ENCODE measurements at regions not wholly inside any gene's neighbourhood (a gene's known extent, or its start where the extent isn't known, plus 50 kb on each side); places are given as distances from the start of the nearest gene placed in this dataset.
"Not testable (repeated sequence)": the region's sequence is repeated elsewhere in the genome, so short reads cannot be mapped to it uniquely, and the experiment has no call there.

DNA sequence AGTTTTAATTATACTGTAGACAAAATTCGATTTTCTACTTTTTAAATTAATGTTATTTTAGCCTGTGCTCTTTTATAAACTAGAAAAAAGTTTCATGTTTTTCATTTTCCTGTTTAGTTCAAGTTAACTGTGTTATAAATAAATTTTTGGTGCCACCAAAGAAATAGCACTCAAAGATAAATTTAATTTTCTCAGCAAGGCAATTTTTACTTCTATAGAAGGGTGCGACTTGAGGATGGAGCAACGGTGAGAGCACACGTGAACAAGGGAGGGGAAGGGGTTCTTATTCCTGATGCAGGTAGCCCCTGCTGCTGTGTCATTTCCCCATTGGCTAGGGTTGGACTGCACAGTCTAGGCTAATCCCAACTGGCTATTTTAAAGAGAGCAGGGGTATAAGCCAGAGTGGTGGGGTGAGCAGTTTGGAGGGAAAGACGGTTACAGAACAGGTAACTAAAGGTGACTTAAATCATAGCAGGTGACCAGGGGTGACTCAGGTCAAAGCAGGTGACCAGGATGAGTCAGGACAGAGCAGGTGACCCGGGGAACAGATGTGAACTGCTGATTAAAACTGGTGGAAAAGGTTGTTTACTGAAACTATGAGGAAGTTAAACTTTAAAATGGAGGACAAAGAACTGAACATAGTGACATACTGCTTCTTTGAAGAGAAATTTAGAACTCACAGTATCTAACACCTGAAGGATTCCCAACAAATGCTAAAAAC, 104.6 kb upstream of the GPBP1 start:
- no peak for DNase-seq (ENCODE audit: low spot score)

DNA sequence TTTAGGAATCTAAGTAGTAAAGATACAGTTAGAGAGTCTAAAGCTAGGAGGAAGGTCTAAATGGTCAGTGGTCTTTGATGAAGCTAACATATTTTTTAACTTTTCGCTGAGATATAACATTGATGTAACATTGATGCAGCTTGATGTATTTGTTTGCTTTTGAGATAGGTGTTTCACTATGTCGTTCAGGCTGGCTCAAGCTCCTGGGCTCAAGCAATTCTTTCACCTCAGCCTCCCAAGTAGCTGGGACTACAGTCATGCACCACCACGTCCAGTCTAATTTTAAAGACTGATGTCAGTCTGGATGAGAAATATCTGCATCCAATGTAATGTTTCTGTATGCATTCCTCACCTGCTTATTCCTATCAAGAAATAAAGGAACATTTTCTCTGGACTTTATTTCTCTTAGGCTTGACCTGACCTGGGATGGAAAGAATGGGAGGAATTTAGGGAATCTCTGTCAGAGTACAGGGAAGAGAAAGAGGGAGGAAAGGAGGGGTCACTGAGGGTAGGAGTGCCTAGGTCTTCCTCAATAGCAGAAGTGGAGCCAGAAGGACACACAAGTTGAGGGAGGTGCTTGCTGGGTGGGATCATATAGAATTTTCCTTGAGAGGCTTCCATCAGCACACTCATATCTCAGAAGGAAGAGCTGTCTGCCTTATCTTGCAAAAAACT, 101.5 kb upstream of the GPBP1 start:
- peak; percentile 50 for DNase-seq (ENCODE audit: low spot score)

DNA sequence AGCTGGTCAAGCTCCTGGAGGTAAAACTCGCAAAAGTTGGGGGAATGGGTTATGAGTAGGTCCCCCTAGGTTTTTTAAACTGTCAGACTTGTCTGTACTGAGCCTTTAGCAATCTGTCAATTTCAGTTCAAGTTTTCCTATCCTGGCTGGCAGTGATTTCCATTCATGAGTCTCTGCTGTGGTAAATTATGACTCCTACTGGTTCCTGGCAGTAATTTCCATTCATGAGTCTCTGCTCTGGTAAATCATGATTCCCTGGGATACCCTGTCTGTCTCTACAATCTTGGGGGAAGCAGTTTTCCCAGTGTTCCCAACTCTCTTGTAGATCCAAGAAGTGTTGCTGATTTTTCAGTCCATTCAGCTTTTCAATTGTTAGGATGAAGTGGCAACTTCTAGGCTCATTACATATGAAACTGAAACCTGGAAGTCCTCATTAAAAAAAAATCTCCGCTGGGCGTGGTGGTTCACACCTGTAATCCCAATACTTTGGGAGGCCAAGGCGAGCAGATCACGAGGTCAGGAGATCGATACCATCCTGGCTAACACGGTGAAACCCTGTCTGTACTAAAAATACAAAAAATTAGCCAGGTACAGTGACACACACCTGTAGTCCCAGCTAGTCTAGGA, 91.3 kb upstream of the GPBP1 start:
- no peak for DNase-seq (ENCODE audit: low spot score)

DNA sequence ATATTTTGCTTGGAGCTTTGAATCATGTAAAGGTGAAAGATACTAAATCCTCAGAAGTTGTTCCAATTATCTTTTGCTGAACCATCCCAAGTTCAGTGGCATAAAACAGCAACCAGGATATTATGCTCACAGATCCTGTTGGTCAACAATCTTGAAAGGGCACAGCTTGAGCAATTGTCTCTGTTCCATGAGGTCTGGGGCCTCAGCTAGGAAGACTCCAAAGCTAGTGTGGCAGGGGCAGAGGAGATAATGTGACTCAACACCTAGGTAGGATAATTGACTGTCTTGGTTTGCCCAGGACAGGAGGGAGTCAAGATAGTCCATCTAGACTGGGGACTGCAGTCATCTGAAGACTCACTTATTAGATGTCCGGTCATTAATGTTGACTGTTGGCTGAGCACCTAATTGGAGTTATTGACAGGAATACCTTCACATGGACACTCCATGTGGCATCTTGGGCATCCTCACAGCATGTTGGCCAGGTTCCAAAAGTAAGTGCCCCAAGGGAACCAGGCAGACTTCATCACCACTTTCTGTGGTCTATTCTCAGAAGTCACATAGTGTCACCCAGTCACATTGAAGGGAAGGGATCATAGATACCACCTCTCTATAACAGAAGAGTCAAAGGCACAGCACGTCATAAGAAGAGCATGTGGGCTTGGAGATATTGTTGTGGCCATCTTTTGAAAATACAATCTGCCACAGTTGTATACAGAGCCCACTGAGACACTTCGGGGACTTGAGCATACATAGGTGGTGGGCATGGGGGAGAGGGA, 88.4 kb upstream of the GPBP1 start:
- DNase-seq (ENCODE audit: low spot score) = no peak

DNA sequence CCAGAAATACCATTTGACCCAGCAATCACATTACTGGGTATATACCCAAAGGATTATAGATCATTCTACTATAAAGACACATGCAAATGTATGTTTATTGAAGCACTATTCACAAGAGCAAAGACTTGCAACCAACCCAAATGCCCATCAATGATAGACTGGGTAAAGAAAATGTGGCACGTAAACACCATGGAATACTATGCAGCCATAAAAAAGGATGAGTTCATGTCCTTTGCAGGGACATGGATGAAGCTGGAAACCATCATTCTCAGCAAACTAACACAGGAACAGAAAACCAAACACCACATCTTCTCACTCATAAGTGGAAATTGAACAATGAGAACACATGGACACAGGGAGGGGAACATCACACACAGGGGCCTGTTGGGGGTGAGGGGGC, 85.9 kb upstream of the GPBP1 start:
- DNase-seq (ENCODE audit: low spot score) = not testable (repeated sequence)

DNA sequence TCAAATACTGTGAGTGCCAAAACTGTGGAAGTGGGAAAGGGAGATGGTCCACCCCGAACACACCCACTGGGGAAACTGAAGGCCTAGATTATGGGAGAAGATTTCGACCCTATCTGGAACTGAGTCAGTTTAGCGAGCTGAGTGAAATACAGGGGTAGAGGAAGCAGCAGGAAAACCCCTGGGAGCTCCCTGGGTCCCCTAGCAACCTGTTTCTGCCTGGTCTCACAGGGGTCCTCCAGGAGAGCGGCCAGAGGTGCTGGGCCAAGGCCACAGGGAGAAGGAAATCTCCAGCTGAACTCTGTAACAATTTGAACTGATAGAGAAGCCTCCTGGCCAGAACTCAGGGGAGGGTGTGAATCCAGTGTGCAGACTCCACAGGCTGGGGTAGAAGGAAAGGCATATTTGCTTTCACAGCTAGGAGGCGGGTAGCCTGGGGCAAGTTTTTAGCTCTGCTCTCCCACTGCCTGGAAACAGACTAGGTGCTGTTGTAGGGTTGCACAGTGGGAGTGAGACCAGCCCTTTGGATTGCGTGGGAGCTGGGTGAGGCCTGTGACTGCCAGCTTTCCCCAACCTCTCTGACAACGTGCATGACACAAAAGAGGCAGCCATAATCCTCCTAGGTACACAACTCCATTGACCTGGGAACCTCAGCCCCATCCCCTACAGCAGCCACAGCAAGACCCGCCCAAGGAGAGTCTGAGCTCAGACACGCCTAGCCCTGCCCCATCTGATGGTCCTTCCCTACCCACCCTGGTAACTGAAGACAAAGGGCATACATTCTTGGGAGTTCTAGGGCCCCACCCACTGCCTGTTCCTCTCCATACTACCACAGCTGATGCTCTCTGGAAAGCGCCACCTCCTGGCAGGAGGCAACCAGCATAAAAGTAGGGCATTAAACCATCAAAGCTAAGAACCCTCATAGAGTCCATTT, 78.8 kb upstream of the GPBP1 start:
- DNase-seq (ENCODE audit: low spot score) = no peak

DNA sequence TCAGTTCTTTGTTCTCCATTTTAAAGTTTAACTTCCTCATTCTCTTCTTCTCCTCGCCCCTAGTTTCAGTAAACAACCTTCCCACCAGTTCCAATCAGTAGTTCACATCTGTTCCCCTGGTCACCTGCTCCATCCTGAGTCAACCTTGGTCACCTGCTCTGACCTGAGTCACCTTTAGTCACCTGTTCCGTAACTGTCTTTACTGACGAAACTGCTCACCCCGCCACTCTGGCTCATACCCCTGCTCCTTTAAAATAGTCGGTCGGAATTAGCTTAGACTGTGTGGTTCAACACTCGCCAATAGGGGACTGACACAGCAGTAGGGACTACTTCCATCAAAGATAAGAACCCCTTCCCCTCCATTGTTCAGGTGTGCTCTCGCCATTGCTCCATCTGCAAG, 76.3 kb upstream of the GPBP1 start:
- DNase-seq (ENCODE audit: low spot score) = no peak

DNA sequence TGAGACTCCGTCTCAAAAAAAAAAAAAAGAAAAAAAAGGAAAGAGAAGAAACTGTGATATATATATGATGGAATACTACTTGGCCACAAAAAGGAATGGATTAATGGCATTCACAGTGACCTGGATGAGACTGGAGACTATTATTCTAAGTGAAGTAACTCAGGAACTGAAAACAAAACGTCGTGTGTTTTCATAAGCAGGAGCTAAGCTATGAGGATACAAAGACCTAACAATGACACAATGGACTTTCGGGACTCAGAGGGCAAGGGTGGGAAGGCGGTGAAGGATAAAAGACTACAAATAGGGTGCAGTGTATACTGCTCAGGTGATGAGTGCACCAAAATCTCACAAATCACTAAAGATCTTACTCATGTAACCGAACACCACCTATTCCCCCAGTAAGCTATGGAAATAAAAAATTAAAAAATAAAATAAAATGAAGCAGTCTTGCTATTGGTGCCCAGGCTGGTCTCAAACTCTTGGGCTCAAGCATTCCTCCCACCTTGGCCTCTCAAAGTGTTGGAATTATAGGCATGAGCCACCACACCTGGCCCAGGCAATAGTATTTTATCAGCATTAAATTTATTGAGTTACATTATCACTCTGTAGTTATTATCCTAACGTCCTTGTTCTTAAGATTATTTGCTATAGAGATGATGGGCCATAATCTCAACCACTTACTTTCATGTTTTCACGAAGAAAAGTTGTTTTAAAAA, 71.5 kb upstream of the GPBP1 start:
- DNase-seq (ENCODE audit: low spot score) = no peak

DNA sequence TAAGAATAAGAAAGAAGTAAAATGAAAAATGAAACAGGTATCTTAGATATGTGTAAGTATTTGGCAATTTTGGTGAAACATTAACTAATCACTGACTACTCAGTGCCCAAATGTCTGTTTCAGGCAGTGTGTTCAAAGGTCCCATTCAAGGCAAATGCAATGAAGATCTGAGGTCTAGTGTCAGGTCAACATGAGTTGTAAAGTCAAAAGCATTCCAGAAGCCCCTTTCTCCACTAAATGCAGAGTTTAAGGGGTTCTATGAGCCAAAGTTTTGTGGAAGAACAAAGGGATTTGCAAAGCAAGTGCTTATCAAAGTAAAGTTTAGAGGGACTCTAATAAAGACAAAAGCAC, 71.0 kb upstream of the GPBP1 start:
- DNase-seq (ENCODE audit: low spot score) = no peak

DNA sequence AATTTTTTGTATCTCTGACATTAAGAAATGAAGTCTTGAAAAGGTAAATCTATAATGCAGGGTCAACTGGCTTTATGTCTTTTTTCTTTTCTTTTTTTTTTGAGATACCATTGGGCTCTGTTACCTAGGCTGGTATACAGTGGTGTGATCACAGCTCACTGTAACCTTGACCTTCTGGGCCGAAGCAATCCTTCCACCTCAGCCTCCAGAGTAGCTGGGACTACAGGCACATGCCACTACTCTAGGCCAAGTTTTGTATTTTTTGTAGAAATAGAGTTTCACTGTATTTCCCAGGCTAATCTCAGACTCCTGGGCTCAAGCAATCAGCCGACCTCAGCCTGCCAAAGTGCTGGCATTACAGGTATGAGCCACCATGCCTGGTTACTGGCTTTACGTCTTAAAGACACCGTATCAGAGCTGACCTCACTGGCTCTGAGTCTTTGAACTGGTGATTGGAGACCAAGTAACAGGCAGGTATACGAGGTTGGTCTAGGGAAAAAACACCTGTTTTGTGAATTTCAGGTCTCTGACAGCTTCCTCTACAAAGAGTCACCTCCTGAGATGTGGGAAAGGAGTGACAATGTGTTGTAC, 70.4 kb upstream of the GPBP1 start:
- no peak for DNase-seq (ENCODE audit: low spot score)

DNA sequence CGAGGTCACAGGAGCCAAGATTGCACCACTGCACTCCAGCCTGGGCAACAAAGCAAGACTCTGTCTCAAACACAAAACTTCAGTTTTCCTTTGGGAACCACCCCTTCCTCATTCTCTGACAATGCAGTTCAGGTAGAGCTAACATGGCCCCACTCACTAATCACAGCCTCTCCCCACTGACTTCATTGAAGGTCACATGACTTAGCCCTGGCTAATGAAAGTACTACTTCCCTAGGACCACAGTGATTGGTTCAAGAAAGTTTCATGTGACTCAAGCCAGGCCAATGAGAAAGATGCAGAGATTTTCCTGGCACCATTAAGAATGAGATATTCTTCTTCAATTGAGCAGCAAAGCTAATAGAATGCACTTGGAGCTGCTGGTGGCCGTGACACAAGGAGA, 67.2 kb upstream of the GPBP1 start:
- DNase-seq (ENCODE audit: low spot score) = no peak

DNA sequence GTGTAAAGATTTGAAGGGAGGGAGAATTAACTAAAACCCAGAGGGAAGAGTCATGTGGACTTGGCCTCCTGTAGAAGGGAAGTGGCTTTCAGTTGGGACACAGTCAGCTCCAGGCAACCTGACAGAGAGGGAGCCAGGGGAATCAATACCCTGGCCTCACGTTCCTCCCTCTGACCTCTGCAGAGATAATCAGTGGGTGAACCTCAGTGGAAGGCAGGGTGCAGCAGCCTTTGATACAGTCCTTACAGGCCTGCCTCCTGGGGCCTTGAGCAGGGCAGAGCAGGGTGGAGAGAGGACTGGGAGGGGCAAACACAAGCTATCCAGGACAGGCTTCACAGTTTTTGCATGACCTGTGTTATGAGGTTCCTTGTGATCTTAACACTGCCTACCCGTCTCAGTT, 61.9 kb upstream of the GPBP1 start:
- no peak for DNase-seq (ENCODE audit: low spot score)

DNA sequence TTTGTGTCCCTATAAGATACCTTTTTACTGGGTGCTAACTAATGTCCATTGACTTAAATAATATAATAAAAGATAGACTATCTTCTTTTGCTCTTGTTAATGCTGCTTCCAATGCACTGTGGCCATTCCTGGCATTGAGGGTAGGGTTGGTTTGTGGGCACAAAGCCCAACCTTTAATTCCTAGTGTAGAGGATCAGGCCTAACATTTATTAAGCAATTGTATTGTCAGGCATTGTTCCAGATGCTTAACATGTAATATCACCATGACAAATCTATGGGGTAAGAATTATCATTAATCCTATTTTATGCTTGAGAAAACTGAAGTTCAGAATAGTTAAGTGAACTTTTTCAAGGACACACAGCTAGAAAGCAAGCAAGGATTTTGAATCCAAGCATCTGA, 60.4 kb upstream of the GPBP1 start:
- DNase-seq (ENCODE audit: low spot score) = no peak

DNA sequence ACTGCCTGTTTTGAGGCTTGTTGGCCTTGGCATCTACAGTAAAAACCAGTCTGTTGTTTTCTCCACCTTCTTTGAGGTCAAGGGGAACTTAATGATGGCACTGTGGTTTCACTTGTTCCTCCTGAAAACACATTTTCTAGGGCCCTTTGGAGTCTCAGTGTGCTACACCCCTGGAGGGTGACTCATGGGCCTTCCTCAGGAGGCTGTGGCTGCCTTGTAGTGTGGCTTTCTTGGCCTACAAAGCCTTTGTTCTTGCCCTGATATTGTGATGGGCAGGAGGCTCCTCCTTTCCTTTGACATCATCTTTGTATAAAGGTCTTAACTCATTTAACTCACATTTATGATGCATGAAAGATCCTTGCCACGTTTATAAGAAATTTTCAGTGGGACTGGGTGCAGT, 56.3 kb upstream of the GPBP1 start:
- DNase-seq (ENCODE audit: low spot score) = no peak

DNA sequence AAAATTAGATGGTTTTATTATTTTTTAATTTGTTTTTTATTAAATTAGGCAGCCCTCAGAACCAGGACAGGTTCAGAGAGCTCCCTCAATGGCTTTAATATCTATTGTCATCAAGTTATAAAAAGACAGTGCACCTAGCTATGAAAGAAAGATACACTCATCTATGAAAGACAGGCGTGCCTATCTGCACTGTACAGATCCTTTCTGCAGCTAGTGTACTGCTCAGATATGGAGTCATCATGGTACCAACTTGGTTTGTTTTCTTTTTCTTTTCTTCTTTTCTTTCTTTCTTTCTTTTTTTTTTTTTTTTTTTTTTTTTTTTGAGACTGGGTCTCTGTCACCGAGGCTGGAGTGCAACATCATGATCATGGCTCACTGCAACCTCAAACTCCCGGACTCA, 54.8 kb upstream of the GPBP1 start:
- DNase-seq (ENCODE audit: low spot score) = no peak

DNA sequence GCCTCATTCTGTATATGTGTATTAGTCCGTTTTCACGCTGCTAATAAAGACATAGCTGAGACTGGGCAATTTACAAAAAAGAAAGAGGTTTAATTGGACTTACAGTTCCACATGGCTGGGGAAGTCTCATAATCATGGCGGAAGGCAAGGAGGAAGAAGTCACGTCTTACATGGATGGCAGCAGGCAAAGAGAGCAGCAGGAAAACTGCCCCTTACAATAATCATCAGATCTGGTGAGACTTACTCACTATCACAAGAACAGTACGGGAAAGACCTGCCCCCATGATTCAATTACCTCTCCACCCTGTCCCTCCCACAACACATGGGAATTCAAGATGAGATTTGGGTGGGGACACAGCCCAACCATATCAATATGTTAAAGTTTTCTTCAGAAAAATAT, 49.8 kb upstream of the GPBP1 start:
- DNase-seq (ENCODE audit: low spot score) = no peak
